GM12874 (cell line): ENCODE measurements at regions not wholly inside any gene's neighbourhood (a gene's known extent, or its start where the extent isn't known, plus 50 kb on each side); places are given as distances from the start of the nearest gene placed in this dataset.

Experiments used
- TF ChIP-seq, protein P1 (sequence below): IDR thresholded peaks from 2 replicates; pipeline ENCODE4 v1.5.1; 2011; ENCODE audit warnings: low read depth, mild to moderate bottlenecking, control low read depth, low read length, moderate library complexity; ENCODE audit not compliant: insufficient read depth

DNA sequence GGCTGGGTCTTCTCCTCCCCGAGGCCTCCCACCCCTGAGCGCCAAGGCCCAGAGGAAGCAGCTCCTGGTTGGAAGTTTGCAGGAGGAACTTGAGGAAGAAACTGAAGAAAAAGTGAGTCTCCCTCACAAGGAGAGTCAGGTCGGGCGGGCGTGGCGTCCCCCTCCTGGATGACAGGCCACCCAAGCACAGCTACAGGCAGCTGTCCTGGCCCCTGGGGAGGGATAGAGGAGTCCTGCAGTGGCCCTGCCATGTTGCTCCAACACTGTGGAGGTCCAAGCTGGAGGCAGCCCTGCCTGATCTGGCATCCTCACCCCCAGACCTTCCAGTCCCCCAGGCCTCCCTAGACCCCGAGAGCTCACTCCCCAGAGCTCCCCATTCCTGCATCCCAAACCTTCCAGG, 1150.1 kb downstream of the BRD1 start:
- TF ChIP-seq, protein P1, sequence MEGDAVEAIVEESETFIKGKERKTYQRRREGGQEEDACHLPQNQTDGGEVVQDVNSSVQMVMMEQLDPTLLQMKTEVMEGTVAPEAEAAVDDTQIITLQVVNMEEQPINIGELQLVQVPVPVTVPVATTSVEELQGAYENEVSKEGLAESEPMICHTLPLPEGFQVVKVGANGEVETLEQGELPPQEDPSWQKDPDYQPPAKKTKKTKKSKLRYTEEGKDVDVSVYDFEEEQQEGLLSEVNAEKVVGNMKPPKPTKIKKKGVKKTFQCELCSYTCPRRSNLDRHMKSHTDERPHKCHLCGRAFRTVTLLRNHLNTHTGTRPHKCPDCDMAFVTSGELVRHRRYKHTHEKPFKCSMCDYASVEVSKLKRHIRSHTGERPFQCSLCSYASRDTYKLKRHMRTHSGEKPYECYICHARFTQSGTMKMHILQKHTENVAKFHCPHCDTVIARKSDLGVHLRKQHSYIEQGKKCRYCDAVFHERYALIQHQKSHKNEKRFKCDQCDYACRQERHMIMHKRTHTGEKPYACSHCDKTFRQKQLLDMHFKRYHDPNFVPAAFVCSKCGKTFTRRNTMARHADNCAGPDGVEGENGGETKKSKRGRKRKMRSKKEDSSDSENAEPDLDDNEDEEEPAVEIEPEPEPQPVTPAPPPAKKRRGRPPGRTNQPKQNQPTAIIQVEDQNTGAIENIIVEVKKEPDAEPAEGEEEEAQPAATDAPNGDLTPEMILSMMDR: no peak

GRCh38 chr22:48677168-48677520, 1150.5 kb downstream of the BRD1 start:
- TF ChIP-seq, protein P1: no peak

GRCh38 chr22:48676266-48677167, 1151.2 kb downstream of the BRD1 start:
- TF ChIP-seq, protein P1: no peak

DNA sequence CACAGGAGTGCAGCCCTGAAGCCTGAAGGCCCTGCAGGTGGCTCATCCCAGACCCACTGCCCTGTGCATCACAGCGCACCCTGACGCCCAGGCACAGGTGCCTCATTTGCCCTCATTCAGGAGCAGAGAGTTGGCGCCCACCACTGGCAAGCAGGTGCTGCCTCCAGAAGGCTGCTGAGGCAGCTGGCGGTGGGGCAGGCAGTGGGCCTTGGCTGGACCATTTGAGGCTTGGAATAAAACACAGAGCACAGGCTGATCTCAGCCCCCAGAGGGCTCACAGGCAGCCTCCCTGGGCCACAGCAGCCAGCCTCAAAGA, 1151.9 kb downstream of the BRD1 start:
- TF ChIP-seq, protein P1: no peak

- TF ChIP-seq, protein P1: no peak
These were observed 1152.4 kb downstream of the BRD1 start for GRCh38 chr22:48675141-48675829.

DNA sequence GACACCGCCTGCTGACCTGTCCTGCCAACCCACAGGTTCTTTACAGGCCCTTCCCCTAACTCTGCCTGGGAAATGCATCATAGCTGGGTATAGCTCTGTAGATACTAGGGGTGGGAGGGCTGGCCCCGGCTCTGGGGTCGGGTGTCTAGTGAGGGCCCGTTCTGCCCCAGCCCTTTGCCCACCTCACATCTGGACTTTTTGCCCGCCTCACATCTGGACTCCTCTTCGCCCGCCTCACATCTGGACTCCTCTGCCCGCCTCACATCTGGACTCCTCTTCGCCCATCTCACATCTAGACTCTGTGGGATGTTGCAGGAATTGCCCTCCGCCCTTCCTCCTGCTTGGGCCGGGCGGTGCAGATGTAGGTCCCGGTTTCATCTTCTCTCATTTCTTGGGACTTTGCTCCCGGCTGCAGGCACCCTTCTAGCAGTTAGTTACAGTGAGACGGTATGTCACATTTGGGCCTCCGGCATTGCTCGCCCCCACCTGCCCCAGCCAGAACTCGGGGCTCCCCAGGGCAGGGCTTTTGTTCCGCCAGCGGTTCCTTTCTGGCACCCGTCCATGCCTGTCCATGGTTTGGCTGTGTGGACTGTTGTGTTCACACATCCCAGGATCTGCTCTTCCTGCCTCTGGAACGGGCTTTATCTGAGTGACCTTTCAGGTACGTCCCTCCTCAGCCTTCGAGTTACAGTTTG, 1153.7 kb downstream of the BRD1 start:
- TF ChIP-seq, protein P1: no peak

- TF ChIP-seq, protein P1: no peak
These were observed 1155.3 kb downstream of the BRD1 start for GRCh38 chr22:48672387-48672786.
